Gastroesophageal sphincter (tissue), 4 donors: ENCODE measurements at regions not wholly inside any gene's neighbourhood (a gene's known extent, or its start where the extent isn't known, plus 50 kb on each side); places are given as distances from the start of the nearest gene placed in this dataset.

Source experiments
- ATAC-seq: fragments of 150-250 bp; one replicate; pipeline ENCODE4 v1.9.1; 2016; ENCODE audit warnings: mild to moderate bottlenecking, moderate library complexity
- H3K27ac ChIP-seq, 4 donors: fragments of 200-600 bp; sonication (generic) in 3 of 4; 1 replicate in 3 of 4; 2 replicates in 1 of 4; pipeline ENCODE4 v1.5.1; 2016 to 2019
- H3K27me3 ChIP-seq: fragments of 200-600 bp; sonication (generic); one replicate; pipeline ENCODE4 v1.5.1; 2019
- H3K36me3 ChIP-seq, 2 donors: fragments of 200-600 bp; sonication (generic); one replicate each; pipeline ENCODE4 v1.5.1; 2019; ENCODE audit warnings: control low read depth in 1 of 2
- H3K4me1 ChIP-seq, 3 donors: fragments of 200-600 bp; sonication (generic); 1 replicate in 2 of 3; 2 replicates in 1 of 3; pipeline ENCODE4 v1.5.1; 2016 to 2019; ENCODE audit warnings: control low read depth in 2 of 3
- H3K4me3 ChIP-seq, 2 donors: fragments of 200-600 bp; sonication (generic); one replicate each; pipeline ENCODE4 v1.5.1; 2019; ENCODE audit warnings: mild to moderate bottlenecking in 1 of 2, moderate library complexity in 1 of 2
- H3K9me3 ChIP-seq, 3 donors: fragments of 200-600 bp; sonication (generic); one replicate each; pipeline ENCODE4 v1.5.1; 2017 to 2019; ENCODE audit warnings: control low read depth in 2 of 3
- CTCF ChIP-seq, 4 experiments: fragments of 200-600 bp in 2 of 4; fragments of 450-650 bp in 2 of 4; sonication (generic) in 1 of 4; IDR thresholded peaks; one replicate each; pipeline ENCODE4 v1.5.1; 2017 to 2019; ENCODE audit warnings: antibody characterized with exemption in 4 of 4, mild to moderate bottlenecking in 2 of 4, moderate library complexity in 2 of 4
- EP300 ChIP-seq: sonication (generic); formaldehyde crosslinking; IDR thresholded peaks from one replicate; pipeline ENCODE4 v1.6.1; 2017; ENCODE audit warnings: antibody characterized with exemption, mild to moderate bottlenecking
- POLR2A ChIP-seq, 2 donors: fragments of 450-650 bp; IDR thresholded peaks; one replicate each; pipeline ENCODE4 v1.6.1; 2017; ENCODE audit warnings: antibody characterized with exemption in 2 of 2, mild to moderate bottlenecking in 2 of 2, moderate library complexity in 1 of 2
- POLR2AphosphoS5 ChIP-seq: sonication (generic); formaldehyde crosslinking; IDR thresholded peaks from one replicate; pipeline ENCODE4 v1.6.1; 2017; ENCODE audit warnings: antibody characterized with exemption
- WGBS, 2 donors: methylation state at CpG; one replicate each; pipeline ENCODE4 v1.1.5; 2018; ENCODE audit warnings: low coverage in 1 of 2; 5-methylcytosine and 5-hydroxymethylcytosine counted together

- Histone ChIP-seq H3K9me3 (no peaks in the 10 kb centered on the region), H3K27me3 (no peaks in the 10 kb centered on the region), H3K4me1 (no peaks in the 10 kb centered on the region), H3K27ac (no peak overlapping the region), H3K4me3 (no peak overlapping the region), H3K36me3 (no peaks in the 10 kb centered on the region)
- no peak for ATAC-seq
- no peak for TF ChIP-seq POLR2A (IDR thresholded peaks at IDR 0.05)
- TF ChIP-seq EP300: no peak
- 78 to 100% methylated on average over 1 to 4 of the region's 4 CpGs for WGBS, 2 donors
These were observed 79.4 kb upstream of the AGAP1 start for GRCh38 chr2:235414422-235414821.

- Histone ChIP-seq H3K4me1 (no peaks in the 10 kb centered on the region), H3K36me3 (no peaks in the 10 kb centered on the region), H3K4me3 (no peak overlapping the region), H3K27ac (no peak overlapping the region), H3K9me3 (no peaks in the 10 kb centered on the region), H3K27me3 (peaks cover 8% of the 10 kb centered on the region)
- no peak for TF ChIP-seq CTCF (IDR thresholded peaks at IDR 0.05)
- no peak for TF ChIP-seq POLR2A (IDR thresholded peaks at IDR 0.05)
- TF ChIP-seq EP300: no peak
- TF ChIP-seq POLR2AphosphoS5: no peak
- 32 to 46% methylated on average over 4 to 7 of the region's 7 CpGs for WGBS, 2 donors
- no peak for ATAC-seq
These were observed 76.9 kb upstream of the AGAP1 start for GRCh38 chr2:235416858-235417499.

DNA sequence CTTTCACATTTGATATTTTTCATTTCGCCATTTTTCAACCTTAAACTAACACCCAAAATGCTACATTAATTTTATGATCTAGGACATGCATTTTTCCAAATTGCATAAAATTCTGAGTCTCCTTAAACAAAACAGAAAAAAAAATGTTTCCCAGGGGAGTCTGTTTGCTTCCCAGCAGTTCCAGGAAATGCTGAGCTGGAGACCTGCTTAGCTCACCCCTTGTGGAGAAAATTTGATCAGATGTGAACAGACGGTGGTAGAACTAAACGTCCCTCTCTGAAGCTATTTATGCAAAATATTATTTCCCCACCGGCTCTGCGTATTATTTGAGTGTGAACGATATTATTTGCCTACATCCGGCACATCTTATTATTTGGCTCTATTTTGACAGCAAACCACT is 74.9 kb upstream of the AGAP1 start:
- H3K9me3 ChIP-seq: peaks cover 0 to 5% (median 0%) of the 10 kb centered on the region in 3 donors
- H3K36me3 ChIP-seq: no peaks in the 10 kb centered on the region
- H3K27ac ChIP-seq: no peak overlapping the region
- ATAC-seq: no peak
- no peak for TF ChIP-seq EP300
- no peak for TF ChIP-seq CTCF (IDR thresholded peaks at IDR 0.05)
- TF ChIP-seq POLR2A (IDR thresholded peaks at IDR 0.05): no peak
- no peak for TF ChIP-seq POLR2AphosphoS5
- WGBS, 2 donors: 67 to 69% methylated on average over 7 of the region's 7 CpGs
- no peak overlapping the region for H3K4me3 ChIP-seq
- no peaks in the 10 kb centered on the region for H3K4me1 ChIP-seq
- peaks cover 8% of the 10 kb centered on the region for H3K27me3 ChIP-seq

DNA sequence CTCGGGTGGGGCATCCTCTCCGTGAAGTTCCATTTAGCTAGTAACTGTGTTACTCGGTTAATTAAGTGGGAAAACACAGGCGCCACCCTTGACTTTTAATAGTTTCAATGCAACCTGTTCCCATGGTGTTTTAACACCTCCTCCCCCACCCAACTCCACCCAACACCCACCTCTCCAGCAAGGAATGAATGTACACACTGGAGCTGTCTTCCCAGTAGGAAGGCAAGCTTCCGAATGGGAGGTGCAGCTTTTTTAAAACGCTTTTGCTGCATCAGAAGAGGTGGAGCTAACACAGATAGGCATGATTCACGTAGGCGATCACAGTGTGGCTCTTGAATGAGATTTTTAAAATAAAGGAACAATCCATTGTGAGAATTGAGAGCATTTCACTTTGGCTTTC is 73.8 kb upstream of the AGAP1 start:
- ATAC-seq: no peak
- TF ChIP-seq POLR2A (IDR thresholded peaks at IDR 0.05) (no peak), CTCF (IDR thresholded peaks at IDR 0.05) (no peak), EP300 (no peak), POLR2AphosphoS5 (no peak)
- Histone ChIP-seq H3K4me3 (no peak overlapping the region), H3K9me3 (peaks cover 0 to 15% (median 0%) of the 10 kb centered on the region in 3 donors), H3K4me1 (no peaks in the 10 kb centered on the region), H3K36me3 (no peaks in the 10 kb centered on the region), H3K27me3 (peaks cover 8% of the 10 kb centered on the region), H3K27ac (no peak overlapping the region)
- WGBS, 2 donors: 70 to 87% methylated on average over 3 to 8 of the region's 8 CpGs

DNA sequence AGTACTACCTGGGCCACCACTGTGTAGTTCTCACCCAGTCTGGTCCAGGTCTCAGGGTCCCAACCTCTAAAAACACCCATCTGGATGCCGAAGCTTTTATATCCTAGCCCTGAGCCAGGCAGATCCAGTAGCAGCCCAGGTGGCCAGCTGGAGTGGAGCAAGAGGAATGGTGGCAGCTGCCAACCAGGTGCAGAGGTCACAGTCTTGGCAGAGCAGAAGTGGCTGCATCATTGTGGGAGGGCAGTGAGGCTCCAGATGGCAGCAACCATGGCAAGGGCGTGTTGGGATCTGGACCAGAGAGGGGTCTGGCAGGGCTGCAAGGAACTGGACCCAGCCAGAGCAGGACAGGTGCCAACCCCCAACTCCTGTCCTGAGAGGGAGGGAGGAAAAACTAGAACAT is 72.2 kb upstream of the AGAP1 start:
- peaks cover 8% of the 10 kb centered on the region for H3K27me3 ChIP-seq
- H3K4me1 ChIP-seq: no peaks in the 10 kb centered on the region
- ATAC-seq: no peak
- 60% methylated on average over 1 of the region's 2 CpGs; no CpG with 5 or more reads in 1 of the 2 donors for WGBS, 2 donors
- no peak overlapping the region for H3K4me3 ChIP-seq
- H3K36me3 ChIP-seq: no peaks in the 10 kb centered on the region
- H3K27ac ChIP-seq: no peak overlapping the region
- no peak for TF ChIP-seq EP300
- no peak for TF ChIP-seq POLR2AphosphoS5
- TF ChIP-seq POLR2A (IDR thresholded peaks at IDR 0.05): no peak
- no peak for TF ChIP-seq CTCF (IDR thresholded peaks at IDR 0.05)
- H3K9me3 ChIP-seq: peaks cover 0 to 15% (median 0%) of the 10 kb centered on the region in 3 donors
